ENCODE measurements at regions not wholly inside any gene's neighbourhood (a gene's known extent, or its start where the extent isn't known, plus 50 kb on each side); places are given as distances from the start of the nearest gene placed in this dataset.

DNA sequence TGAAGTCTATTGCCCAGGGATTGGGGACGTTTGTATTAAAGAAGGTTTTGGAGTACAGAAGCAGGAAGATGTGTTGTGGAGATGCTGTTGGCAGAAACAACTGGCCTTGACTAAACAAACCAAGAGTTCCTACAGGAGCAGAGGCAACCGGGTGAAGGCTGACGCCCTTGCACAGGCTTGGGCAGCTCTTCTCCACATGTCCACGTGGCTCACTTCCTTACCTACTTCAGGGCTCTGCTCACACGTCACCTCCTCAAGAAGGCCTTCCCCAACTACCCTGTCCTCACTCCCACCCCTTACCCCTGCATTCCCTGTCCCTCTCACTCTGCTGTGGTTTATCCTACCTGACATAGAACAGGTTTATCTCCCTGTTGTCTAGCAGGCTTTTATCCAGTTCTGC lies 59.9 kb upstream of the JAZF1 start:
- DNase-seq, result no peak
- Histone ChIP-seq H4K20me1 (ENCODE audit: insufficient read depth, low read length) (no peaks in the 10 kb centered on the region), H2BK5ac (ENCODE audit: low read depth, low read length, poor library complexity, severe bottlenecking) (no peak overlapping the region), H3K27me3 (ENCODE audit: control insufficient read depth, insufficient read depth, low read length) (peaks cover 2% of the 10 kb centered on the region; the same call in 1 of the 2 replicates), H3K36me3 (ENCODE audit: control insufficient read depth, insufficient read depth, low read length) (no peaks in the 10 kb centered on the region), H3K4ac (ENCODE audit: low read depth, low read length) (no peak overlapping the region), H4K5ac (ENCODE audit: low read depth, low read length) (no peak overlapping the region), H3K4me3 (ENCODE audit: insufficient read depth, low read depth, low read length) (no peak overlapping the region), H3K56ac (ENCODE audit: extremely low read depth, insufficient read depth, low read length) (no peak overlapping the region), H3K9me1 (ENCODE audit: insufficient read depth, low read length) (no peaks in the 10 kb centered on the region), H2AFZ (replicated peaks; ENCODE audit: low read length, poor library complexity) (no peak overlapping the region), H2BK20ac (ENCODE audit: low read depth, low read length) (no peak overlapping the region), H3K4me2 (ENCODE audit: low read depth, low read length) (no peak overlapping the region), H3K23ac (ENCODE audit: low read depth, low read length) (no peak overlapping the region), H3K4me1 (ENCODE audit: control insufficient read depth, insufficient read depth, low read length) (no peaks in the 10 kb centered on the region), H3K27ac (ENCODE audit: insufficient read depth, low read length) (no peak overlapping the region), H3K14ac (replicated peaks; ENCODE audit: low read depth, low read length) (no peak overlapping the region), H3K9me3 (ENCODE audit: control insufficient read depth, insufficient read depth, low read length) (no peaks in the 10 kb centered on the region), H4K8ac (ENCODE audit: low read depth in 2 of 2, low read length in 2 of 2) (no peak overlapping the region), H2AK5ac (ENCODE audit: low read depth, low read length) (no peak overlapping the region), H2AK9ac (replicated peaks; ENCODE audit: low read depth, low read length, poor library complexity) (no peak overlapping the region), H2BK120ac (ENCODE audit: low read depth, low read length) (no peak overlapping the region), H3K79me1 (ENCODE audit: low read depth in 1 of 2, low read length in 2 of 2) (no peaks in the 10 kb centered on the region), H3K9ac (ENCODE audit: low read depth, low read length) (no peak overlapping the region), H3K18ac (ENCODE audit: low read depth, low read length) (no peak overlapping the region), H4K91ac (ENCODE audit: insufficient read depth, low read depth, low read length) (no peak overlapping the region), H2BK15ac (ENCODE audit: low read depth, low read length) (no peak overlapping the region)
- CTCF ChIA-PET, result no interaction called here
- in situ Hi-C loops (cut with MboI; ENCODE audit: low sequenced_read_pairs) (no loop called here), dilution Hi-C loops (cut with HindIII; ENCODE audit: low sequenced_read_pairs, unreplicated experiment) (no loop called here), intact Hi-C loops (cut with micrococcal nuclease) (no loop called here)
- POLR2A ChIA-PET (ENCODE audit: unreplicated experiment), result no interaction called here
- no CpG with 5 or more reads among the region's 5 CpGs for WGBS, 2 experiments (ENCODE audit: extremely low coverage in 2 of 2, insufficient read length in 1 of 2)
- no peak for ATAC-seq (ENCODE audit: low read depth)
- BruUV-seq (replicated peaks), result no TSS peak
- TF ChIP-seq RCOR1 (IDR thresholded peaks at IDR 0.05; ENCODE audit: insufficient replicate concordance, low read length) (no peak), MAZ (IDR thresholded peaks at IDR 0.05; ENCODE audit: borderline replicate concordance, low read depth, low read length) (no peak), NFE2L2 (IDR thresholded peaks at IDR 0.05; ENCODE audit: low read depth, low read length) (no peak), MAFK (IDR thresholded peaks at IDR 0.05; ENCODE audit: low read depth, low read length) (no peak), CHD1 (IDR thresholded peaks at IDR 0.05; ENCODE audit: low read depth, low read length) (no peak), RAD21 (IDR thresholded peaks at IDR 0.05; ENCODE audit: low read length) (no peak), MXI1 (IDR thresholded peaks at IDR 0.05; ENCODE audit: borderline replicate concordance, low read depth, low read length) (no peak), POLR2A (IDR thresholded peaks at IDR 0.05; ENCODE audit: low read depth, low read length) (no peak), RFX5 (IDR thresholded peaks at IDR 0.05; ENCODE audit: low read depth, low read length) (no peak), BHLHE40 (IDR thresholded peaks at IDR 0.05; ENCODE audit: low read depth, low read length) (no peak), CEBPB (IDR thresholded peaks at IDR 0.05; ENCODE audit: low read depth, low read length) (no peak), FOS (IDR thresholded peaks at IDR 0.05; ENCODE audit: low read depth, low read length) (no peak), SMC3 (IDR thresholded peaks at IDR 0.05; ENCODE audit: low read depth, low read length) (no peak)
- TF ChIP-seq, protein P1, sequence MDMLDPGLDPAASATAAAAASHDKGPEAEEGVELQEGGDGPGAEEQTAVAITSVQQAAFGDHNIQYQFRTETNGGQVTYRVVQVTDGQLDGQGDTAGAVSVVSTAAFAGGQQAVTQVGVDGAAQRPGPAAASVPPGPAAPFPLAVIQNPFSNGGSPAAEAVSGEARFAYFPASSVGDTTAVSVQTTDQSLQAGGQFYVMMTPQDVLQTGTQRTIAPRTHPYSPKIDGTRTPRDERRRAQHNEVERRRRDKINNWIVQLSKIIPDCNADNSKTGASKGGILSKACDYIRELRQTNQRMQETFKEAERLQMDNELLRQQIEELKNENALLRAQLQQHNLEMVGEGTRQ (IDR thresholded peaks at IDR 0.05; ENCODE audit: low read depth, low read length), result no peak
- TF ChIP-seq, protein P2, sequence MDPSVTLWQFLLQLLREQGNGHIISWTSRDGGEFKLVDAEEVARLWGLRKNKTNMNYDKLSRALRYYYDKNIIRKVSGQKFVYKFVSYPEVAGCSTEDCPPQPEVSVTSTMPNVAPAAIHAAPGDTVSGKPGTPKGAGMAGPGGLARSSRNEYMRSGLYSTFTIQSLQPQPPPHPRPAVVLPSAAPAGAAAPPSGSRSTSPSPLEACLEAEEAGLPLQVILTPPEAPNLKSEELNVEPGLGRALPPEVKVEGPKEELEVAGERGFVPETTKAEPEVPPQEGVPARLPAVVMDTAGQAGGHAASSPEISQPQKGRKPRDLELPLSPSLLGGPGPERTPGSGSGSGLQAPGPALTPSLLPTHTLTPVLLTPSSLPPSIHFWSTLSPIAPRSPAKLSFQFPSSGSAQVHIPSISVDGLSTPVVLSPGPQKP (IDR thresholded peaks at IDR 0.05; ENCODE audit: borderline replicate concordance, low read depth, low read length), result no peak
- TF ChIP-seq, protein P3, sequence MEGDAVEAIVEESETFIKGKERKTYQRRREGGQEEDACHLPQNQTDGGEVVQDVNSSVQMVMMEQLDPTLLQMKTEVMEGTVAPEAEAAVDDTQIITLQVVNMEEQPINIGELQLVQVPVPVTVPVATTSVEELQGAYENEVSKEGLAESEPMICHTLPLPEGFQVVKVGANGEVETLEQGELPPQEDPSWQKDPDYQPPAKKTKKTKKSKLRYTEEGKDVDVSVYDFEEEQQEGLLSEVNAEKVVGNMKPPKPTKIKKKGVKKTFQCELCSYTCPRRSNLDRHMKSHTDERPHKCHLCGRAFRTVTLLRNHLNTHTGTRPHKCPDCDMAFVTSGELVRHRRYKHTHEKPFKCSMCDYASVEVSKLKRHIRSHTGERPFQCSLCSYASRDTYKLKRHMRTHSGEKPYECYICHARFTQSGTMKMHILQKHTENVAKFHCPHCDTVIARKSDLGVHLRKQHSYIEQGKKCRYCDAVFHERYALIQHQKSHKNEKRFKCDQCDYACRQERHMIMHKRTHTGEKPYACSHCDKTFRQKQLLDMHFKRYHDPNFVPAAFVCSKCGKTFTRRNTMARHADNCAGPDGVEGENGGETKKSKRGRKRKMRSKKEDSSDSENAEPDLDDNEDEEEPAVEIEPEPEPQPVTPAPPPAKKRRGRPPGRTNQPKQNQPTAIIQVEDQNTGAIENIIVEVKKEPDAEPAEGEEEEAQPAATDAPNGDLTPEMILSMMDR (conservative IDR thresholded peaks at IDR 0.05; ENCODE audit: low read depth, low read length), result no peak

Data from IMR-90 (cell line).